Peyer's patch (tissue), 4 donors: ENCODE measurements at regions not wholly inside any gene's neighbourhood (a gene's known extent, or its start where the extent isn't known, plus 50 kb on each side); places are given as distances from the start of the nearest gene placed in this dataset.

ENCODE experiments used
- DNase-seq, 3 donors: peaks; one replicate each; pipeline ENCODE4 v3.0.0-alpha.2; 2017 to 2019
- H3K27ac ChIP-seq, 4 donors: fragments of 200-600 bp; sonication (generic); one replicate each; pipeline ENCODE4 v1.5.1; 2016 to 2019
- H3K27me3 ChIP-seq, 2 donors: fragments of 200-600 bp; sonication (generic); one replicate each; pipeline ENCODE4 v1.5.1; 2019
- H3K36me3 ChIP-seq, 3 donors: fragments of 200-600 bp; sonication (generic); one replicate each; pipeline ENCODE4 v1.5.1; 2016 to 2019
- H3K4me1 ChIP-seq, 4 donors: fragments of 200-600 bp; sonication (generic); one replicate each; pipeline ENCODE4 v1.5.1; 2016 to 2019
- H3K4me3 ChIP-seq, 4 donors: fragments of 200-600 bp; sonication (generic); 1 replicate in 3 of 4; 2 replicates in 1 of 4; pipeline ENCODE4 v1.5.1; 2016 to 2019; ENCODE audit warnings: mild to moderate bottlenecking in 1 of 4
- H3K9me3 ChIP-seq, 4 donors: fragments of 200-600 bp; sonication (generic); one replicate each; pipeline ENCODE4 v1.5.1; 2016 to 2019; ENCODE audit warnings: mild to moderate bottlenecking in 1 of 4
- POLR2A ChIP-seq, 2 donors: fragments of 450-650 bp; IDR thresholded peaks; one replicate each; pipeline ENCODE4 v1.5.1; 2017; ENCODE audit warnings: antibody characterized with exemption in 2 of 2, mild to moderate bottlenecking in 2 of 2, moderate library complexity in 2 of 2
- TF ChIP-seq, protein P1 (sequence below), 6 experiments: fragments of 450-650 bp in 4 of 6; fragments of 200-600 bp in 2 of 6; sonication (generic) in 1 of 6; IDR thresholded peaks; one replicate each; pipeline ENCODE4 v1.5.1; 2017 to 2019; ENCODE audit warnings: antibody characterized with exemption in 6 of 6, mild to moderate bottlenecking in 3 of 6, moderate library complexity in 1 of 6

DNA sequence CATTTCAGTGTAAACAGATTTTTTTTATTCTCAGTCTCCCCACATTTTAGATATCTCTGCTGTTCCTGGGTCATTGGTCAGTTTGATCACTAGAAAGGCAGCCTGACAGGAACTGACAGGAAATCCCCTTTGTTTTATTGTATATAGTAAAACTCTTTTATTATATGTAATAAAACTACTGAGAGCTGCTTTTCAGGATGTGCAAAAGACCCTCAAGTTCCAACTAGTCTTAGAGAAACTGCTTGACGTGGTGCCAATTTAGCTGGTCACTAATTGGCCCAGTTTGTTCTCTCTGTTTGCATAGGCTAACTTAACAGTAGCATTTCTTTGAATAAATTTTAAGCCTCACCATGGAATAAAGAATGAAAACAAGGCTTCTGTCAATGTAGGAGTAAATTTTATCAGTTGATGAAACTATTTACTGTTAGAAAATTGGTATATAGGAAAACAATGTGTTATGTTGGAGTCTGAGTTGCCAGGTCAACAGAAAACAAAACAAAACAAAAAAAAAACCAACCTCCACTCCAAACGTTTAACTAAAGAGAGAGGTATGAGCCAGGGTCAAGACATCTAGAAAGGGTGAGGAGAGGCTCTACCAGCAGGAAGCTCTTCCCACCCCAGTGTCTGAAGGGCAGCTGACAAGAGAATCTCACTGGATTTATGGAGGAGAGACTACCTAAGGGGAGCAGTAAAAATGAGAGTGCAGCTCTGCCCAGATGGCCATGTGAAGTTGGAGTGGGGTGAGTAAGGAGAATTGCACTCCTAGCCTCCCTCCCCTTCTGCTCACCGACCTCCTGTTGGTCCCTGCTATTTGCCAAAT is 184.6 kb downstream of the ST6GAL2 start:
- DNase-seq, result no peak
- Histone ChIP-seq H3K27ac (no peak overlapping the region), H3K9me3 (no peaks in the 10 kb centered on the region), H3K4me3 (no peak overlapping the region), H3K36me3 (no peaks in the 10 kb centered on the region), H3K27me3 (no peaks in the 10 kb centered on the region), H3K4me1 (peaks cover 0 to 10% (median 0%) of the 10 kb centered on the region in 4 donors)
- TF ChIP-seq POLR2A (IDR thresholded peaks at IDR 0.05), result no peak
- TF ChIP-seq, protein P1, sequence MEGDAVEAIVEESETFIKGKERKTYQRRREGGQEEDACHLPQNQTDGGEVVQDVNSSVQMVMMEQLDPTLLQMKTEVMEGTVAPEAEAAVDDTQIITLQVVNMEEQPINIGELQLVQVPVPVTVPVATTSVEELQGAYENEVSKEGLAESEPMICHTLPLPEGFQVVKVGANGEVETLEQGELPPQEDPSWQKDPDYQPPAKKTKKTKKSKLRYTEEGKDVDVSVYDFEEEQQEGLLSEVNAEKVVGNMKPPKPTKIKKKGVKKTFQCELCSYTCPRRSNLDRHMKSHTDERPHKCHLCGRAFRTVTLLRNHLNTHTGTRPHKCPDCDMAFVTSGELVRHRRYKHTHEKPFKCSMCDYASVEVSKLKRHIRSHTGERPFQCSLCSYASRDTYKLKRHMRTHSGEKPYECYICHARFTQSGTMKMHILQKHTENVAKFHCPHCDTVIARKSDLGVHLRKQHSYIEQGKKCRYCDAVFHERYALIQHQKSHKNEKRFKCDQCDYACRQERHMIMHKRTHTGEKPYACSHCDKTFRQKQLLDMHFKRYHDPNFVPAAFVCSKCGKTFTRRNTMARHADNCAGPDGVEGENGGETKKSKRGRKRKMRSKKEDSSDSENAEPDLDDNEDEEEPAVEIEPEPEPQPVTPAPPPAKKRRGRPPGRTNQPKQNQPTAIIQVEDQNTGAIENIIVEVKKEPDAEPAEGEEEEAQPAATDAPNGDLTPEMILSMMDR (IDR thresholded peaks at IDR 0.05), result no peak

DNA sequence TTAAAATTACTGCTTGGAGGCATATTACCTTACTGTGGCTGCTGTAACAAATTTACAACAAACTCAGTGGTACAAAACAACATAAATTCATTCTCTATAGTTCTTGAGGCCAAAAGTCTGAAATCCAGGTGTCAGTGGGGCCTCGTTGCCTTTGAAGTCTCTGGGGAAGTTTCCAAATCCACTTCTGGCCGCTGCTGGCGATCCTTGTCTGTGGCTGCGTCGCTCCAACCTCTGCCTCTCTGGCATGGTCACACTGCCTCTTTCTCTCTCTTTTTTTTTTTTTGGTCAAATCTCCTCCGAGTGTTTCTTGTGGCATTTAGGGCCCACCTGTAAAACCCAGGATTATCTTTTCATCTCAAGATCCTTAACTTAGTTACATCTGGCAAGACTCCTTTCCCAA is 182.8 kb downstream of the ST6GAL2 start:
- Histone ChIP-seq H3K9me3 (no peaks in the 10 kb centered on the region), H3K27me3 (no peaks in the 10 kb centered on the region), H3K4me1 (peaks cover 0 to 10% (median 0%) of the 10 kb centered on the region in 4 donors), H3K4me3 (no peak overlapping the region), H3K36me3 (no peaks in the 10 kb centered on the region), H3K27ac (no peak overlapping the region)
- TF ChIP-seq, protein P1 (IDR thresholded peaks at IDR 0.05), result no peak
- TF ChIP-seq POLR2A (IDR thresholded peaks at IDR 0.05), result no peak
- DNase-seq, result no peak

DNA sequence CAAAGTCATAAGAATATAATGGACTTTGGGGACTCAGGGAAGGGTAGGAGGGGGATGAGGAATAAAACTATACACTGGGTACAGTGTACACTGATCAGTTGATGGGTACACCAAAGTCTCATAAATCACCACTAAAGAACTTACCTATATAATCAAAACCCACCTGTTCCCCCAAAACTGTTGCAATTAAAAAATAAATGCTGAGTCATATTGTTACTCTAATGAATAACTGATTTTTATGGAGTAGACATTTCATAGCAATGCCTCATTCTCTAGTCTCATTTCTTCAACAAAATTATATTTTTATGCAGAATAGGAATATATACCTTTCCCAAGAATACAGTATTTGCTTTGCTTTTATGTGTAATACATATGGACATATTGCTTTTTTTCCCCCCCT is 181.2 kb downstream of the ST6GAL2 start:
- no peaks in the 10 kb centered on the region for H3K27me3 ChIP-seq
- no peak for DNase-seq
- TF ChIP-seq, protein P1 (IDR thresholded peaks at IDR 0.05), result no peak
- TF ChIP-seq POLR2A (IDR thresholded peaks at IDR 0.05), result no peak
- no peak overlapping the region for H3K27ac ChIP-seq
- H3K4me1 ChIP-seq, result peaks cover 0 to 10% (median 0%) of the 10 kb centered on the region in 4 donors
- H3K4me3 ChIP-seq, result no peak overlapping the region
- H3K9me3 ChIP-seq, result no peaks in the 10 kb centered on the region
- H3K36me3 ChIP-seq, result no peaks in the 10 kb centered on the region

DNA sequence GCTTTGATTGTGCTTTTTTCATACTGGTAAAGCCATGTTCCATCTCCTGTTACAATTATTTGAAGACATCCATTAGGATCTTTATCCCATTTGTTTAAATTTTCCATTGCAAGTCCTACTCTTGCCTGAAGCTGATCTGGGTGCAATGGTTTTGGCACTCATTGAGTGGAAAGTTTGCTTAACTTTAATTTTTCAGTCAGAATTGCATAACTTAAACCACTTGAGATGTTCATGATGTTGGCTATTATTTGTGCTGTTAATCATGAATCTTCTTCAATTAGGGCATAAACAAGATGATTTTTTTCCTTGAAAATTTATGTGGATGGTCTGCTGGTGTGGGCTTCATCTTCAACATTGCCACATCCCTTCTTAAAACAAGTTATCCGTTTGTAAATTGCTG is 180.1 kb downstream of the ST6GAL2 start:
- no peak for DNase-seq
- no peak for TF ChIP-seq POLR2A (IDR thresholded peaks at IDR 0.05)
- TF ChIP-seq, protein P1 (IDR thresholded peaks at IDR 0.05), result no peak
- no peaks in the 10 kb centered on the region for H3K9me3 ChIP-seq

DNA sequence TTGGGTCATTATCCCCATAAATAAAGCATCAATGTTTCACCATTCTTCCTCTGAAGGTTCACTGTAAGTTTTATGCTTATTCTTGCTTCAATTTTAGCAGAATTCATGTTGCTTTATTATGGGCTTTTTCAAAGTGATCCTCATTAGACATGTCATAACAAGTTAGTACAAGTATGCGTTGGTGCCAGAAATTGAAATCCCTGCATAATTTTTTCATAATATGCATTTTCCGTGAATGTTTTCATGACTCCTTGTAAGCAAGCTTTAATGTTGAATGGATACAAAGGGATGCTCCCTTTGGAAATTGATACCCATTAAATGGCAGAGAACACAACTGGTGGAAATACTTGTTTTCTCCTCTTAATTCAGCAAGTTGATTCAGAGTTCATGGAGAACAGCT is 179.7 kb downstream of the ST6GAL2 start:
- Histone ChIP-seq H3K27me3 (no peaks in the 10 kb centered on the region), H3K27ac (no peak overlapping the region), H3K9me3 (no peaks in the 10 kb centered on the region), H3K4me3 (no peak overlapping the region), H3K4me1 (peaks cover 0 to 10% (median 0%) of the 10 kb centered on the region in 4 donors), H3K36me3 (no peaks in the 10 kb centered on the region)
- DNase-seq, result no peak
- TF ChIP-seq, protein P1 (IDR thresholded peaks at IDR 0.05), result no peak
- no peak for TF ChIP-seq POLR2A (IDR thresholded peaks at IDR 0.05)

More for the DNA sequence above, 180.1 kb downstream of the ST6GAL2 start:
- Histone ChIP-seq H3K27me3 (no peaks in the 10 kb centered on the region), H3K4me1 (peaks cover 0 to 10% (median 0%) of the 10 kb centered on the region in 4 donors), H3K27ac (no peak overlapping the region), H3K4me3 (no peak overlapping the region), H3K36me3 (no peaks in the 10 kb centered on the region)
